GM23248 (cell line): ENCODE measurements at regions not wholly inside any gene's neighbourhood (a gene's known extent, or its start where the extent isn't known, plus 50 kb on each side); places are given as distances from the start of the nearest gene placed in this dataset.

Source experiments
- DNase-seq: peaks from one replicate; pipeline ENCODE4 v3.0.0-alpha.2; 2015
- H2AFZ ChIP-seq: fragments of 200-600 bp; sonication (generic); 2 replicates; pipeline ENCODE4 v1.6.1; 2016; ENCODE audit warnings: antibody characterized with exemption
- H3F3A ChIP-seq: fragments of 200-600 bp; sonication (generic); 2 replicates; pipeline ENCODE4 v1.6.1; 2016; ENCODE audit warnings: mild to moderate bottlenecking, antibody characterized with exemption, mixed run types; ENCODE audit not compliant: insufficient read depth
- H3K27ac ChIP-seq: fragments of 200-600 bp; sonication (generic); 2 replicates; pipeline ENCODE4 v1.5.1; 2016; ENCODE audit warnings: mild to moderate bottlenecking
- H3K27me3 ChIP-seq: fragments of 200-600 bp; sonication (generic); replicated peaks from 2 replicates; pipeline ENCODE4 v1.6.1; 2016; ENCODE audit warnings: mild to moderate bottlenecking; ENCODE audit not compliant: insufficient read depth
- H3K36me3 ChIP-seq: fragments of 200-600 bp; sonication (generic); 2 replicates; pipeline ENCODE4 v1.6.1; 2016; ENCODE audit warnings: low read depth, mild to moderate bottlenecking
- H3K4me1 ChIP-seq: fragments of 200-600 bp; sonication (generic); 2 replicates; pipeline ENCODE4 v1.6.1; 2016; ENCODE audit warnings: mild to moderate bottlenecking; ENCODE audit not compliant: insufficient read depth
- H3K4me2 ChIP-seq: fragments of 200-600 bp; sonication (generic); one replicate; pipeline ENCODE4 v1.6.1; 2016; ENCODE audit warnings: mild to moderate bottlenecking; ENCODE audit not compliant: unreplicated experiment
- H3K4me3 ChIP-seq: fragments of 200-600 bp; sonication (generic); 2 replicates; pipeline ENCODE4 v1.5.1; 2016; ENCODE audit warnings: mild to moderate bottlenecking
- H3K79me2 ChIP-seq: fragments of 200-600 bp; sonication (generic); 2 replicates; pipeline ENCODE4 v1.6.1; 2016; ENCODE audit warnings: mild to moderate bottlenecking; ENCODE audit not compliant: insufficient read depth
- H3K9ac ChIP-seq: fragments of 200-600 bp; sonication (generic); 2 replicates; pipeline ENCODE4 v1.6.1; 2016; ENCODE audit warnings: mild to moderate bottlenecking
- H3K9me2 ChIP-seq: fragments of 200-600 bp; sonication (generic); 2 replicates; pipeline ENCODE4 v1.6.1; 2016; ENCODE audit warnings: mixed run types, mild to moderate bottlenecking, moderate library complexity; ENCODE audit not compliant: insufficient read depth
- H3K9me3 ChIP-seq: fragments of 200-600 bp; sonication (generic); one replicate; pipeline ENCODE4 v1.6.1; 2017; ENCODE audit warnings: low read depth
- H4K20me1 ChIP-seq: fragments of 200-600 bp; sonication (generic); 2 replicates; pipeline ENCODE4 v1.6.0; 2016; ENCODE audit not compliant: insufficient read depth
- EZH2 ChIP-seq: fragments of 200-600 bp; sonication (generic); IDR thresholded peaks from 2 replicates; pipeline ENCODE4 v1.6.1; 2018; ENCODE audit warnings: antibody characterized with exemption, mild to moderate bottlenecking; ENCODE audit not compliant: insufficient read depth, poor library complexity, severe bottlenecking
- EZH2phosphoT487 ChIP-seq: fragments of 200-600 bp; sonication (generic); IDR thresholded peaks from 2 replicates; pipeline ENCODE4 v1.6.1; 2018; ENCODE audit warnings: antibody characterized with exemption, moderate library complexity, mild to moderate bottlenecking, low read depth; ENCODE audit not compliant: insufficient read depth
- WGBS, 2 experiments: methylation state at CpG; one replicate each; pipeline ENCODE4 v1.1.6; 2015 to 2017; ENCODE audit warnings: low lambda C conversion rate in 2 of 2, low coverage in 1 of 2; ENCODE audit errors: missing lambda C conversion rate in 2 of 2; 5-methylcytosine and 5-hydroxymethylcytosine counted together
- in situ Hi-C: fragments of 300-500 bp; cut with MboI; formaldehyde crosslinking; loops from 2 replicates; pipeline ENCODE4 v1.15.0; 2020

GRCh38 chr2:78024996-78025395, 502.8 kb upstream of the LRRTM4 start:
- TF ChIP-seq EZH2phosphoT487 (no peak), EZH2 (no peak)
- in situ Hi-C loops, result no loop called here
- no peak overlapping the region for H3K4me2 ChIP-seq
- H3K9ac ChIP-seq, result no peak overlapping the region
- 32 to 33% methylated on average over 2 of the region's 2 CpGs for WGBS, 2 experiments
- H3K27ac ChIP-seq, result no peak overlapping the region
- H3K4me3 ChIP-seq, result no peak overlapping the region
- no peaks in the 10 kb centered on the region for H3K27me3 ChIP-seq
- no peaks in the 10 kb centered on the region for H3K4me1 ChIP-seq
- no peaks in the 10 kb centered on the region for H3K9me2 ChIP-seq
- no peaks in the 10 kb centered on the region for H3K79me2 ChIP-seq
- no peaks in the 10 kb centered on the region for H3F3A ChIP-seq
- no peak for DNase-seq
- no peaks in the 10 kb centered on the region for H3K9me3 ChIP-seq
- no peaks in the 10 kb centered on the region for H4K20me1 ChIP-seq
- H3K36me3 ChIP-seq, result no peaks in the 10 kb centered on the region
- H2AFZ ChIP-seq, result no peak overlapping the region

- Histone ChIP-seq H4K20me1 (no peaks in the 10 kb centered on the region), H3K27ac (no peak overlapping the region), H2AFZ (no peak overlapping the region), H3K36me3 (no peaks in the 10 kb centered on the region), H3K9ac (no peak overlapping the region), H3K9me3 (peaks cover 10% of the 10 kb centered on the region), H3K27me3 (no peaks in the 10 kb centered on the region), H3K4me1 (no peaks in the 10 kb centered on the region), H3K4me2 (no peak overlapping the region), H3K9me2 (no peaks in the 10 kb centered on the region), H3K79me2 (no peaks in the 10 kb centered on the region), H3K4me3 (no peak overlapping the region), H3F3A (no peaks in the 10 kb centered on the region)
- no peak for DNase-seq
- 25 to 29% methylated on average over 4 of the region's 4 CpGs for WGBS, 2 experiments
- TF ChIP-seq EZH2 (no peak), EZH2phosphoT487 (no peak)
- in situ Hi-C loops, result no loop called here
Observed at GRCh38 chr2:78029392-78029995, 507.3 kb upstream of the LRRTM4 start.

GRCh38 chr2:78034706-78035105, 512.5 kb upstream of the LRRTM4 start:
- H3K4me2 ChIP-seq, result no peak overlapping the region
- no peaks in the 10 kb centered on the region for H3F3A ChIP-seq
- no peak overlapping the region for H3K9ac ChIP-seq
- no peak overlapping the region for H3K27ac ChIP-seq
- H3K27me3 ChIP-seq, result no peaks in the 10 kb centered on the region
- no peaks in the 10 kb centered on the region for H3K4me1 ChIP-seq
- no peak for TF ChIP-seq EZH2phosphoT487
- no peak for TF ChIP-seq EZH2
- in situ Hi-C loops, result no loop called here
- H2AFZ ChIP-seq, result no peak overlapping the region
- WGBS, 2 experiments, result 5 to 10% methylated on average over 3 of the region's 3 CpGs
- no peak for DNase-seq
- H3K9me3 ChIP-seq, result peaks cover 10% of the 10 kb centered on the region
- no peak overlapping the region for H3K4me3 ChIP-seq
- no peaks in the 10 kb centered on the region for H3K36me3 ChIP-seq
- H3K9me2 ChIP-seq, result no peaks in the 10 kb centered on the region
- no peaks in the 10 kb centered on the region for H3K79me2 ChIP-seq
- no peaks in the 10 kb centered on the region for H4K20me1 ChIP-seq

- peaks cover 2% of the 10 kb centered on the region for H3K9me3 ChIP-seq
- 24 to 29% methylated on average over 2 of the region's 2 CpGs for WGBS, 2 experiments
- H3K36me3 ChIP-seq, result no peaks in the 10 kb centered on the region
- no peak overlapping the region for H3K4me2 ChIP-seq
- no peaks in the 10 kb centered on the region for H4K20me1 ChIP-seq
- no peak for TF ChIP-seq EZH2phosphoT487
- TF ChIP-seq EZH2, result no peak
- no peak overlapping the region for H3K4me3 ChIP-seq
- no peaks in the 10 kb centered on the region for H3K9me2 ChIP-seq
- no peaks in the 10 kb centered on the region for H3K79me2 ChIP-seq
- H3K27ac ChIP-seq, result no peak overlapping the region
- no peak overlapping the region for H2AFZ ChIP-seq
- in situ Hi-C loops, result no loop called here
- no peak for DNase-seq
- no peaks in the 10 kb centered on the region for H3F3A ChIP-seq
- no peaks in the 10 kb centered on the region for H3K27me3 ChIP-seq
- no peak overlapping the region for H3K9ac ChIP-seq
- H3K4me1 ChIP-seq, result no peaks in the 10 kb centered on the region
Observed at GRCh38 chr2:78035804-78036203, 513.6 kb upstream of the LRRTM4 start.

GRCh38 chr2:78051480-78051879, 529.3 kb upstream of the LRRTM4 start:
- WGBS, 2 experiments, result 27 to 33% methylated on average over 5 of the region's 5 CpGs
- Histone ChIP-seq H3K27ac (no peak overlapping the region), H3K9ac (no peak overlapping the region), H3K4me2 (no peak overlapping the region), H3F3A (no peaks in the 10 kb centered on the region), H3K4me1 (no peaks in the 10 kb centered on the region), H3K4me3 (no peak overlapping the region), H2AFZ (no peak overlapping the region), H3K27me3 (no peaks in the 10 kb centered on the region), H4K20me1 (no peaks in the 10 kb centered on the region), H3K9me2 (no peaks in the 10 kb centered on the region), H3K36me3 (no peaks in the 10 kb centered on the region), H3K79me2 (no peaks in the 10 kb centered on the region), H3K9me3 (no peaks in the 10 kb centered on the region)
- no peak for DNase-seq
- in situ Hi-C loops, result no loop called here
- TF ChIP-seq EZH2 (no peak), EZH2phosphoT487 (no peak)
